NCI-H748 (cell line): ENCODE measurements at regions not wholly inside any gene's neighbourhood (a gene's known extent, or its start where the extent isn't known, plus 50 kb on each side); places are given as distances from the start of the nearest gene placed in this dataset.

Experiments used
- DNase-seq: peaks from one replicate; lab custom pipeline; 2025; ENCODE audit not compliant: unreplicated experiment; lab: John Stamatoyannopoulos, UW

- DNase-seq, result no peak
Measured at GRCh38 chr7:26598867-26599266, 265.5 kb downstream of the SKAP2 start.

GRCh38 chr7:26599982-26600381 lies 264.4 kb downstream of the SKAP2 start:
- DNase-seq, result no peak

- no peak for DNase-seq
Measured at GRCh38 chr7:26600411-26600810, 264.0 kb downstream of the SKAP2 start.

GRCh38 chr7:26603631-26604030 lies 260.8 kb downstream of the SKAP2 start:
- DNase-seq, result peak; percentile 9

GRCh38 chr7:26608402-26608801 lies 256.0 kb downstream of the SKAP2 start:
- no peak for DNase-seq

- no peak for DNase-seq
Measured at GRCh38 chr7:26609082-26609481, 255.3 kb downstream of the SKAP2 start.

- no peak for DNase-seq
Measured at GRCh38 chr7:26609532-26609931, 254.9 kb downstream of the SKAP2 start.

- DNase-seq, result no peak
Measured at GRCh38 chr7:26612742-26613141, 251.6 kb downstream of the SKAP2 start.

GRCh38 chr7:26614503-26614902 lies 249.9 kb downstream of the SKAP2 start:
- DNase-seq, result no peak

GRCh38 chr7:26616235-26616634 lies 248.2 kb downstream of the SKAP2 start:
- no peak for DNase-seq

GRCh38 chr7:26617066-26617465 lies 247.3 kb downstream of the SKAP2 start:
- DNase-seq, result no peak
